Lung (tissue), 11 donors: ENCODE measurements at regions not wholly inside any gene's neighbourhood (a gene's known extent, or its start where the extent isn't known, plus 50 kb on each side); places are given as distances from the start of the nearest gene placed in this dataset.

Source experiments
- ATAC-seq: fragments of 200-7000 bp; cut with Tn5 transposase; one replicate; pipeline ENCODE4 v1.9.1; 2020; ENCODE audit warnings: moderate number of reproducible peaks; ENCODE audit not compliant: insufficient read depth, low FRiP score
- DNase-seq, 3 donors: peaks; one replicate each; pipeline ENCODE4 v3.0.0-alpha.2; 2013 to 2017
- H3K27ac ChIP-seq, 2 donors: one replicate each; pipeline ENCODE4 v1.5.1; 2013; ENCODE audit warnings: mild to moderate bottlenecking in 2 of 2, moderate library complexity in 2 of 2, control low read depth in 1 of 2, inconsistent platforms in 1 of 2, low read depth in 1 of 2, low read length in 1 of 2
- H3K27me3 ChIP-seq, 3 donors: one replicate each; pipeline ENCODE4 v1.5.1; 2013; ENCODE audit warnings: low read length in 2 of 3; ENCODE audit not compliant: control insufficient read depth in 3 of 3, insufficient read depth in 3 of 3
- H3K36me3 ChIP-seq, 4 donors: one replicate each; pipeline ENCODE4 v1.5.1; 2013; ENCODE audit warnings: low read length in 4 of 4, mild to moderate bottlenecking in 1 of 4, moderate library complexity in 1 of 4; ENCODE audit not compliant: control insufficient read depth in 4 of 4, insufficient read depth in 4 of 4
- H3K4me1 ChIP-seq, 5 donors: one replicate each; pipeline ENCODE4 v1.5.1; 2013; ENCODE audit warnings: low read length in 5 of 5, mild to moderate bottlenecking in 2 of 5, moderate library complexity in 1 of 5; ENCODE audit not compliant: control insufficient read depth in 5 of 5, insufficient read depth in 5 of 5
- H3K4me3 ChIP-seq: one replicate; pipeline ENCODE4 v1.5.1; 2013; ENCODE audit warnings: mild to moderate bottlenecking, control low read depth, moderate library complexity
- H3K9ac ChIP-seq, 2 donors: one replicate each; pipeline ENCODE4 v1.5.1; 2013; ENCODE audit warnings: low read length in 2 of 2, control low read depth in 1 of 2; ENCODE audit not compliant: insufficient read depth in 1 of 2
- H3K9me3 ChIP-seq, 4 donors: one replicate each; pipeline ENCODE4 v1.5.1; 2013; ENCODE audit warnings: low read length in 3 of 4, mild to moderate bottlenecking in 1 of 4, moderate library complexity in 1 of 4; ENCODE audit not compliant: control insufficient read depth in 4 of 4, insufficient read depth in 3 of 4
- CTCF ChIP-seq: IDR thresholded peaks from 2 replicates; pipeline ENCODE4 v1.5.1; 2012; ENCODE audit warnings: mild to moderate bottlenecking; ENCODE audit errors: control extremely low read depth, extremely low read depth
- WGBS, 2 donors: extraction: QIAGEN DNeasy Blood & Tissue Kit; methylation state at CpG; one replicate each; pipeline ENCODE4 v1.1.7; 2013; 5-methylcytosine and 5-hydroxymethylcytosine counted together
- donor health status: control.
- donor health status: control.
- donor health status: Bipolar disorder and iron deficiency.
- donor health status: healthy.
- donor health status: DM: yes; HTN: yes; CAD: no.

GRCh38 chr14:76706811-76707210 is 54.5 kb upstream of the VASH1 start:
- ATAC-seq, result no peak
- DNase-seq, result no peak
- TF ChIP-seq CTCF, result no peak
- WGBS, 2 donors, result 91 to 94% methylated on average over 29 of the region's 29 CpGs
- Histone ChIP-seq H3K27me3 (no peaks in the 10 kb centered on the region), H3K27ac (no peak overlapping the region), H3K36me3 (no peaks in the 10 kb centered on the region), H3K4me3 (no peak overlapping the region), H3K4me1 (no peaks in the 10 kb centered on the region), H3K9me3 (no peaks in the 10 kb centered on the region), H3K9ac (no peak overlapping the region)

- 86 to 92% methylated on average over 6 of the region's 6 CpGs for WGBS, 2 donors
Observed at GRCh38 chr14:76708028-76708427, 53.2 kb upstream of the VASH1 start.

GRCh38 chr14:76708771-76709170 is 52.5 kb upstream of the VASH1 start:
- 89 to 96% methylated on average over 8 of the region's 8 CpGs for WGBS, 2 donors
- DNase-seq, result no peak
- no peak for TF ChIP-seq CTCF
- H3K4me1 ChIP-seq, result no peaks in the 10 kb centered on the region
- H3K9me3 ChIP-seq, result no peaks in the 10 kb centered on the region
- no peaks in the 10 kb centered on the region for H3K27me3 ChIP-seq
- H3K27ac ChIP-seq, result no peak overlapping the region
- no peaks in the 10 kb centered on the region for H3K36me3 ChIP-seq
- no peak overlapping the region for H3K4me3 ChIP-seq
- ATAC-seq, result no peak
- no peak overlapping the region for H3K9ac ChIP-seq

More at GRCh38 chr14:76708028-76708427, 53.2 kb upstream of the VASH1 start:
- Histone ChIP-seq H3K9me3 (no peaks in the 10 kb centered on the region), H3K36me3 (no peaks in the 10 kb centered on the region), H3K27me3 (no peaks in the 10 kb centered on the region), H3K4me1 (no peaks in the 10 kb centered on the region), H3K4me3 (no peak overlapping the region), H3K27ac (no peak overlapping the region), H3K9ac (no peak overlapping the region)
- no peak for ATAC-seq
- DNase-seq, result no peak
- no peak for TF ChIP-seq CTCF
